ENCODE measurements at regions not wholly inside any gene's neighbourhood (a gene's known extent, or its start where the extent isn't known, plus 50 kb on each side); places are given as distances from the start of the nearest gene placed in this dataset.

DNA sequence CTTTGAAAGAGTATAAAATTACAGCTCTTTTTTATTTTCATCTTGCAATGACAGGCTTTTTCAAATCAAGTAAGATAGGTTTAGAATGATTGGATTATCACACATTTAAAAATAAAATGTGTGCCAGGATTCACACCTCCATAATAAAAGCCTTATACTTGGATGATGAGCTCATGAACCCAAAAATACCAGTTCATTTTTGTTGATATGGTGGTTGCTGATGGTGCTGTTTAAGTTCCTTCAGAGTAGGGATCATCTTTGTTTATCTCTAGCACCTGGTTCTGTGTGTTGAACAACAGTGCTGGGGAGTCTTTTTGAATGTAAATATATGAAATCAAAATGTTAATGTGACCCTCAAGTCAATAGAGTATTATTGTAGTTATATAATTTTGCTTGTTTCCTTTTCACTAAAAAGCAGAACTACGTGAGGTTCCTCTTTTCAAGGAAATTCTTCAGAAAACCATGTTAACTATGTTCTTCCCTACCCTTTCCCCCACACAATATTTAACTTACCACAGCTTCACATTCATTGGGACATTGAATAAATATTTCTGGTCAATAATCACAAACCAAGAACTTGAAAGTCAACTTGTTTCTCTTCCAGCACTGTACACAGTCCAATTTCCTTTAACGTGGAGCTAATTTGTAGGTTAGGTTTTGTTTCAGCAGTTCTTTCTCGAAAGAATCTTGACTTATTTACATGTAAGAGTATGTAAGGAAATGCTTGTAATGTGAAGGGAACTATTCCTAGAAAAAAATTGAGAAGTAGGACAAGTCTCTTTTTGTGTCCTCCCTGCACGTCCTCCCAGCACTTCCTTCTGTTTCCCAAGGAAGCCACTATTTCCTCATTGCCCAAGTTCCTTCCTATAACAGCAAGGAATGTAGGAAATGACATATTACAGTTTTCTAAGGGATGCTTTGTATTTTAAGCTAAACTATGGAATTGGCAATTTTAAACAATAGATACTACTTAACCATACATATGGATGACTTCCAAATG lies 945.9 kb upstream of the CITED2 start:
- no peak for DNase-seq (ENCODE audit: low spot score in 2 of 2)
- H3K27ac ChIP-seq, result no peak overlapping the region
- 42% methylated on average over 4 of the region's 4 CpGs for WGBS

DNA sequence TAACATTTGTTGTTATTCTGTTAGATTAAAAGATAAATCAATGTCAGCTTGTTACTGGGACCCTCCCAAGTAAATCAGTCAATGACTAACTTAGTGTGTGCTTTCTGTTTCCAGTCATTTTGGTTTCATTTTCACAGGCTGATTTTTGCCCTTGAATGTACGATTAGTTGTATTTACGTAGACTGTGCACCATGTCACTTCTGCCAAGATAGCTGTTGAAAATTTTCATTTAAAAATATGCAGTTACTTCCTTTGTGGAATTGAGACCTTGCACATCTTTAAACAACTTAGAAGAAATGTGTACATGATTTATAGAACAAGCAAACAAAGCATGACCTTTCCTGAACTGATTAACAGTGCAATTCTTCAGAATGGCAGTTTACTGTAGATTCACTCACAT lies 944.8 kb upstream of the CITED2 start:
- no peaks in the 10 kb centered on the region for H3K27me3 ChIP-seq
- TF ChIP-seq POLR2AphosphoS5 (IDR thresholded peaks at IDR 0.05) (no peak), EP300 (IDR thresholded peaks at IDR 0.05) (no peak), POLR2A (IDR thresholded peaks at IDR 0.05) (no peak)
- TF ChIP-seq, protein P1, sequence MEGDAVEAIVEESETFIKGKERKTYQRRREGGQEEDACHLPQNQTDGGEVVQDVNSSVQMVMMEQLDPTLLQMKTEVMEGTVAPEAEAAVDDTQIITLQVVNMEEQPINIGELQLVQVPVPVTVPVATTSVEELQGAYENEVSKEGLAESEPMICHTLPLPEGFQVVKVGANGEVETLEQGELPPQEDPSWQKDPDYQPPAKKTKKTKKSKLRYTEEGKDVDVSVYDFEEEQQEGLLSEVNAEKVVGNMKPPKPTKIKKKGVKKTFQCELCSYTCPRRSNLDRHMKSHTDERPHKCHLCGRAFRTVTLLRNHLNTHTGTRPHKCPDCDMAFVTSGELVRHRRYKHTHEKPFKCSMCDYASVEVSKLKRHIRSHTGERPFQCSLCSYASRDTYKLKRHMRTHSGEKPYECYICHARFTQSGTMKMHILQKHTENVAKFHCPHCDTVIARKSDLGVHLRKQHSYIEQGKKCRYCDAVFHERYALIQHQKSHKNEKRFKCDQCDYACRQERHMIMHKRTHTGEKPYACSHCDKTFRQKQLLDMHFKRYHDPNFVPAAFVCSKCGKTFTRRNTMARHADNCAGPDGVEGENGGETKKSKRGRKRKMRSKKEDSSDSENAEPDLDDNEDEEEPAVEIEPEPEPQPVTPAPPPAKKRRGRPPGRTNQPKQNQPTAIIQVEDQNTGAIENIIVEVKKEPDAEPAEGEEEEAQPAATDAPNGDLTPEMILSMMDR (IDR thresholded peaks at IDR 0.05), result no peak
- H3K27ac ChIP-seq, result no peak overlapping the region
- no peak for DNase-seq (ENCODE audit: low spot score in 2 of 2)
- peaks cover 7% of the 10 kb centered on the region for H3K4me1 ChIP-seq
- no peaks in the 10 kb centered on the region for H3K36me3 ChIP-seq
- H3K9me3 ChIP-seq, result no peaks in the 10 kb centered on the region
- 54% methylated on average over 2 of the region's 2 CpGs for WGBS
- no peak overlapping the region for H3K4me3 ChIP-seq

More for the DNA sequence above, 945.9 kb upstream of the CITED2 start:
- Histone ChIP-seq H3K27me3 (no peaks in the 10 kb centered on the region), H3K36me3 (no peaks in the 10 kb centered on the region), H3K4me1 (peaks cover 7% of the 10 kb centered on the region), H3K4me3 (no peak overlapping the region), H3K9me3 (no peaks in the 10 kb centered on the region)
- TF ChIP-seq POLR2AphosphoS5 (IDR thresholded peaks at IDR 0.05) (no peak), POLR2A (IDR thresholded peaks at IDR 0.05) (no peak), EP300 (IDR thresholded peaks at IDR 0.05) (no peak)
- TF ChIP-seq, protein P1 (IDR thresholded peaks at IDR 0.05), result no peak

DNA sequence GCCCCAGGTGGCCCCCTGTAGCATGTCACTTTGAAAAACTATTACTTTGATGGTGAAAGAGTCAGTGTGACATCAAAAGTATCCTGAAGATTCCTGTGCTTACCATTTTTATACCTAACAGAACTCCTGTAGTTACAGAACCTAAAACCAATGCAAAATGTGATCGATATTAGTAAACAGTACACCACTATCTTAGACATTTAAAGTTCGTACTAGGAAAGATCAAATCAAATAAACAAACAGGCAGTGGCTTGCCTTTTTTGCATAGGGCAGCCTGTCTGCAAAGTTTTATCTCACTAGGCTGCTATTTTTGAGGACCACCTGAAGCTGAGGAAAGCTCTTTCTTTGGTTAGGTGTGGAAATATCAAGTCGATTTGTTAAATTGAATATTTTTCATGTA lies 944.0 kb upstream of the CITED2 start:
- WGBS, result 85% methylated on average over 3 of the region's 3 CpGs
- Histone ChIP-seq H3K4me1 (peaks cover 7% of the 10 kb centered on the region), H3K27ac (no peak overlapping the region), H3K9me3 (no peaks in the 10 kb centered on the region), H3K36me3 (no peaks in the 10 kb centered on the region), H3K4me3 (no peak overlapping the region), H3K27me3 (no peaks in the 10 kb centered on the region)
- no peak for DNase-seq (ENCODE audit: low spot score in 2 of 2)
- no peak for TF ChIP-seq EP300 (IDR thresholded peaks at IDR 0.05)
- TF ChIP-seq POLR2AphosphoS5 (IDR thresholded peaks at IDR 0.05), result no peak
- TF ChIP-seq, protein P1 (IDR thresholded peaks at IDR 0.05), result no peak
- no peak for TF ChIP-seq POLR2A (IDR thresholded peaks at IDR 0.05)

DNA sequence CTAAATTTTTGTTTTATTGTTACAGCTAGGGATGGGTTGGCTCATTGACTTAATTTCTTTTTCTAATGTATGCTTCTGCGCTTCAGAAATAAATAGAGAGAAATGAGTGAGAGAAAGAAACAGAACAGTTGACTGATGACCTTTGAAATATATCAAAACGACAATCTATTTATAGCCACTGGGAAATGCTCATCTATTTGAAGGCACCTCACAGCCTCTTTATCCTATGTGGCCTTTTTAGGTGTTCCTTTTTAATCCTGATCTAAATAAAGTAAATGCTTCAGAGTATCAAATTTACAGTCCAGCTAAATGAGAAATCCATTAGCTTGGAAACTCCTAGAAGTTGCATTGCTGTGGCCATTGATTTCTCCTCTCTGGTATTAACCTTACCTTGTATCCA lies 943.5 kb upstream of the CITED2 start:
- peaks cover 7% of the 10 kb centered on the region for H3K4me1 ChIP-seq
- WGBS, result 87% methylated on average over 2 of the region's 2 CpGs

DNA sequence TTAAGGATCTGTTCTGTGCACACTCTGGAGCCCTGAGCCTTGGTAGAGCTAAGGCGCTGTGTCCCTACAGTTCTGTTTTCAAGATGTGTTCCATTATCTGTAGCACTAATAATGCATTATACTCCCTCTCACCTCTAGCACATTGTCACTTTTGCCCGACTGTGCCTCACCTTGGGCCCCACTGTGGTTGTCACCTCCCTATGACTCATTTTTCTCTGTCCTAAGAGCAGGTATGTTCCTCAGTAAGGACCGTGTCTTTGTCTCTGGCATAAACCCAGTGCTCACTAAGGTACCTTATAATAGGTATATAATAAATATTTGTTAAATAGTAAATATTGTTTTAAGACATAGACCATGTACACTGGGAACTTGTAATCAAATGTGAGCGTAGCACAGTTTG lies 942.5 kb upstream of the CITED2 start:
- Histone ChIP-seq H3K27ac (no peak overlapping the region), H3K4me1 (peaks cover 7% of the 10 kb centered on the region), H3K9me3 (no peaks in the 10 kb centered on the region), H3K4me3 (no peak overlapping the region), H3K27me3 (no peaks in the 10 kb centered on the region), H3K36me3 (no peaks in the 10 kb centered on the region)
- no peak for DNase-seq (ENCODE audit: low spot score in 2 of 2)
- WGBS, result 80% methylated on average over 4 of the region's 4 CpGs
- TF ChIP-seq POLR2AphosphoS5 (IDR thresholded peaks at IDR 0.05) (no peak), POLR2A (IDR thresholded peaks at IDR 0.05) (no peak), EP300 (IDR thresholded peaks at IDR 0.05) (no peak)
- TF ChIP-seq, protein P1 (IDR thresholded peaks at IDR 0.05), result no peak

More for the DNA sequence above, 943.5 kb upstream of the CITED2 start:
- Histone ChIP-seq H3K9me3 (no peaks in the 10 kb centered on the region), H3K27ac (no peak overlapping the region), H3K36me3 (no peaks in the 10 kb centered on the region), H3K4me3 (no peak overlapping the region), H3K27me3 (no peaks in the 10 kb centered on the region)
- TF ChIP-seq POLR2AphosphoS5 (IDR thresholded peaks at IDR 0.05) (no peak), POLR2A (IDR thresholded peaks at IDR 0.05) (no peak), EP300 (IDR thresholded peaks at IDR 0.05) (no peak)
- TF ChIP-seq, protein P1 (IDR thresholded peaks at IDR 0.05), result no peak
- DNase-seq (ENCODE audit: low spot score in 2 of 2), result no peak
